ENCODE measurements at regions not wholly inside any gene's neighbourhood (a gene's known extent, or its start where the extent isn't known, plus 50 kb on each side); places are given as distances from the start of the nearest gene placed in this dataset.

DNA sequence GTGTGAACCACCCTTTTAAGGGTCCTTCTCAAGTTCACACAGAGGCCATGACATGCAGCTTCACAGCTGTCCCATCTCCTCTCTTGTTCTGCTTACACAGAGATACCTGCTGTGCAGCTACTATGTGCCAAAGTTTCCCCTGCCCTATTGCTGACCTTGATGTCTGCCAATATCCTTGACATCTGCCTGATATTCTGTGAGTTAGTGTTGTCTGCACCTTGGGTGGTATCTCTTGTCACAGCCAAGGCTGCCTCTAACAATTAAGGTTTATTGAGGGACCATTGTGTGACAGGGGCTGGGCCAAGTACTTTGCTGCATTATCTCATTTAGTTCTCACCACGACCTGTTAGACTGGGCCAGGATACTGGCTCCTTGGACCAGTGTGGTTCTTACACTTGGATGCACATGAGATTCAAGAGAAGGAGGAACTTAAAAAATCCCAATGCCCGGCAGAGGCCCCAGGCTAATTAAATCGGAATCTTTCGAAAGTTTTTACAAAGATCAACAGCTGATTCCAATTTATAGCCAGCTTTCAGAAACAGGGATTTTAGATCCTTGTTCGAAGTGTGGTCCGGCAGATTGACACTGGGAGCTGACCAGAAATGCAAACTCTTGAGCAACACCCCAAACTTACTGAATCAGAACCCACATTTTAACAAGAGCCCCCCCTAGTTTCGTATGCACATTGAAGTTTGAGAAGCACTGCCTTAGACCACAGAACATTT, 178.6 kb downstream of the SATB1 start:
- peaks cover 0 to 3% (median 0%) of the 10 kb centered on the region in 3 donors for H3K27me3 ChIP-seq
- in situ Hi-C loops (cut with MboI; ENCODE audit: low sequenced_read_pairs in 4 of 4) (no loop called here), intact Hi-C loops (cut with DNase I; ENCODE audit: low total_unique reads) (no loop called here)
- ATAC-seq, result no peak
- H3K9me3 ChIP-seq, result no peaks in the 10 kb centered on the region
- no peaks in the 10 kb centered on the region for H3K36me3 ChIP-seq
- TF ChIP-seq POLR2A (IDR thresholded peaks at IDR 0.05), result no peak
- TF ChIP-seq, protein P1, sequence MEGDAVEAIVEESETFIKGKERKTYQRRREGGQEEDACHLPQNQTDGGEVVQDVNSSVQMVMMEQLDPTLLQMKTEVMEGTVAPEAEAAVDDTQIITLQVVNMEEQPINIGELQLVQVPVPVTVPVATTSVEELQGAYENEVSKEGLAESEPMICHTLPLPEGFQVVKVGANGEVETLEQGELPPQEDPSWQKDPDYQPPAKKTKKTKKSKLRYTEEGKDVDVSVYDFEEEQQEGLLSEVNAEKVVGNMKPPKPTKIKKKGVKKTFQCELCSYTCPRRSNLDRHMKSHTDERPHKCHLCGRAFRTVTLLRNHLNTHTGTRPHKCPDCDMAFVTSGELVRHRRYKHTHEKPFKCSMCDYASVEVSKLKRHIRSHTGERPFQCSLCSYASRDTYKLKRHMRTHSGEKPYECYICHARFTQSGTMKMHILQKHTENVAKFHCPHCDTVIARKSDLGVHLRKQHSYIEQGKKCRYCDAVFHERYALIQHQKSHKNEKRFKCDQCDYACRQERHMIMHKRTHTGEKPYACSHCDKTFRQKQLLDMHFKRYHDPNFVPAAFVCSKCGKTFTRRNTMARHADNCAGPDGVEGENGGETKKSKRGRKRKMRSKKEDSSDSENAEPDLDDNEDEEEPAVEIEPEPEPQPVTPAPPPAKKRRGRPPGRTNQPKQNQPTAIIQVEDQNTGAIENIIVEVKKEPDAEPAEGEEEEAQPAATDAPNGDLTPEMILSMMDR (IDR thresholded peaks at IDR 0.05 in 4 of 5, conservative IDR thresholded peaks at IDR 0.05 in 1 of 5), result no peak
- no peak overlapping the region for H3K27ac ChIP-seq
- H3K4me3 ChIP-seq, result no peak overlapping the region
- no peak for DNase-seq
- no peaks in the 10 kb centered on the region for H3K4me1 ChIP-seq

DNA sequence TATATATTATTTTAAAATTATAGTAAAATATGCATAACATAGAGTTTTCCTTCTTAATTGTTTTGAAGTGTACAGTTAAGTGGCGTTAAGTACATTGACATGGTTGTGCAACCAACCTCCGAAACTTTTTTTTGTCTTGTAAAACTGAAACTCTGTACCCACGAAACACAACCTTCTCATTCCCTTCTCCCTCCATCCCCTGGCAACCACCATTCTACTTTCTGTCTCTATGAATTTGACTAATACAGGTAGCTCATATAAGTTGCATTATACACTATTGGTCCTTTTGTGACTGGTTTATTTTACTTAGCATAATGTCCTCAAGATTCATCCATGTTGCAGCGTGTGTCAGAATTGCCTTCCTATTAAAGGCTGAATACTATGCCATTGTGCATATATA, 179.4 kb downstream of the SATB1 start:
- Histone ChIP-seq H3K4me1 (no peaks in the 10 kb centered on the region), H3K4me3 (no peak overlapping the region), H3K27me3 (peaks cover 0 to 3% (median 0%) of the 10 kb centered on the region in 3 donors), H3K9me3 (no peaks in the 10 kb centered on the region), H3K27ac (no peak overlapping the region), H3K36me3 (no peaks in the 10 kb centered on the region)
- in situ Hi-C loops (cut with MboI; ENCODE audit: low sequenced_read_pairs in 4 of 4), result no loop called here
- TF ChIP-seq, protein P1 (IDR thresholded peaks at IDR 0.05 in 4 of 5, conservative IDR thresholded peaks at IDR 0.05 in 1 of 5), result no peak
- TF ChIP-seq POLR2A (IDR thresholded peaks at IDR 0.05), result no peak
- DNase-seq (no peak), ATAC-seq (no peak)
- intact Hi-C loops (cut with DNase I; ENCODE audit: low total_unique reads), result no loop called here

DNA sequence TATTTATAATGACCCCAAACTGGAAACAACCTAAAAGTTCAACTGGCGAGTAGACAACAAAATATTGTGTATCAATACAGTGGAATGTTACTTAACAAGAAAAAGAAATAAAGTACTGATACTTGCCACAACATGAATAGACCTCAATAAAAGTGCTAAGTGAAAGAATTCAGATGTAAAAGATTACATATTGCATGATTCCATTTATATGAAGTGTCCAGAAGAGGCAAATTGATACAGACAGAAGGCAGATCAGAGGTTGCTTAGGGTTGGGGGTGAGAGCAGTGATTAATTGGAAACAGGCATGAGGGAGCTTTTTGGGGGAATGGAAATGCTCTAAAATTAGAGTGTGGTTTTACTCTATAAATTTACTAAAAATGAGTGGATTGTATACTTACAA, 183.3 kb downstream of the SATB1 start:
- no peak overlapping the region for H3K27ac ChIP-seq
- no peak overlapping the region for H3K4me3 ChIP-seq
- in situ Hi-C loops (cut with MboI; ENCODE audit: low sequenced_read_pairs in 4 of 4) (no loop called here), intact Hi-C loops (cut with DNase I; ENCODE audit: low total_unique reads) (no loop called here)
- no peaks in the 10 kb centered on the region for H3K4me1 ChIP-seq
- H3K27me3 ChIP-seq, result peaks cover 0 to 3% (median 0%) of the 10 kb centered on the region in 3 donors
- DNase-seq (no peak), ATAC-seq (no peak)
- H3K9me3 ChIP-seq, result no peaks in the 10 kb centered on the region
- no peaks in the 10 kb centered on the region for H3K36me3 ChIP-seq
- no peak for TF ChIP-seq POLR2A (IDR thresholded peaks at IDR 0.05)
- TF ChIP-seq, protein P1 (IDR thresholded peaks at IDR 0.05 in 4 of 5, conservative IDR thresholded peaks at IDR 0.05 in 1 of 5), result no peak

DNA sequence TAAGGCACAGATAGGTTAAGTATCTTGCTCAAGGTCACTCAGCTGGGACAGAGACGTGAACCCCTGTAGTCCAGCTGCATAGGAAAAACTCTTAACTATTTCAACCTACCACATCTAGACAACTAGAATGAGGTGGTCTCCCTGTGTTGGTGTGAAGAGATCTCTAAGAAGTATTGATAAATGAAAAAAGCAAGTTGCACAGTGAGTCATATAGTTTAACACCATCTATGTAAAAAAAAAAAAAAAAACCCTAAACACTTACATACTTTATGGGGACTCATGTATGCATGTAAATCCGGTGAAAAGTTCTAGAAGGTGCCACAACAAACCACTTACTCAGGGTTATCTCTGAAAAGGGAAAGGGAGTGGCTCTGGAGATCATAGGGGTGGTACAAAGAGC, 185.5 kb downstream of the SATB1 start:
- ATAC-seq, result no peak
- H3K27me3 ChIP-seq, result peaks cover 0 to 3% (median 0%) of the 10 kb centered on the region in 3 donors

More for the DNA sequence above, 185.5 kb downstream of the SATB1 start:
- Histone ChIP-seq H3K4me3 (no peak overlapping the region), H3K9me3 (no peaks in the 10 kb centered on the region), H3K27ac (no peak overlapping the region), H3K36me3 (no peaks in the 10 kb centered on the region), H3K4me1 (no peaks in the 10 kb centered on the region)
- in situ Hi-C loops (cut with MboI; ENCODE audit: low sequenced_read_pairs in 4 of 4) (no loop called here), intact Hi-C loops (cut with DNase I; ENCODE audit: low total_unique reads) (no loop called here)
- DNase-seq, result no peak
- TF ChIP-seq, protein P1 (IDR thresholded peaks at IDR 0.05 in 4 of 5, conservative IDR thresholded peaks at IDR 0.05 in 1 of 5), result no peak
- TF ChIP-seq POLR2A (IDR thresholded peaks at IDR 0.05), result no peak
